KMS-11 (cell line): ENCODE measurements at regions not wholly inside any gene's neighbourhood (a gene's known extent, or its start where the extent isn't known, plus 50 kb on each side); places are given as distances from the start of the nearest gene placed in this dataset.

Experiments
- H2AFZ ChIP-seq: fragments of 200-600 bp; sonication (generic); 2 replicates; pipeline ENCODE4 v1.6.1; 2016; ENCODE audit warnings: antibody characterized with exemption, mixed run types, low read depth
- H3K27ac ChIP-seq: fragments of 200-600 bp; sonication (generic); 2 replicates; pipeline ENCODE4 v1.6.1; 2016; ENCODE audit warnings: mild to moderate bottlenecking, mixed run types
- H3K27me3 ChIP-seq: fragments of 200-600 bp; sonication (generic); 2 replicates; pipeline ENCODE4 v1.6.1; 2017; ENCODE audit warnings: mild to moderate bottlenecking, low read depth, mixed run types, moderate library complexity; ENCODE audit not compliant: insufficient read depth
- H3K36me3 ChIP-seq: fragments of 200-600 bp; sonication (generic); 2 replicates; pipeline ENCODE4 v1.6.1; 2017; ENCODE audit warnings: mild to moderate bottlenecking, mixed run types; ENCODE audit not compliant: insufficient read depth
- H3K4me1 ChIP-seq: fragments of 200-600 bp; sonication (generic); 2 replicates; pipeline ENCODE4 v1.6.1; 2016; ENCODE audit warnings: mild to moderate bottlenecking, low read depth, mixed run types; ENCODE audit not compliant: poor library complexity, severe bottlenecking
- H3K4me2 ChIP-seq: fragments of 200-600 bp; sonication (generic); 2 replicates; pipeline ENCODE4 v1.7.0; 2016; ENCODE audit warnings: mild to moderate bottlenecking, mixed run types
- H3K4me3 ChIP-seq: fragments of 200-600 bp; sonication (generic); IDR thresholded peaks from 2 replicates; pipeline ENCODE4 v1.6.1; 2017; ENCODE audit warnings: low read depth, low read length, mixed read lengths; ENCODE audit not compliant: insufficient read depth
- H3K79me2 ChIP-seq: fragments of 200-600 bp; sonication (generic); 2 replicates; pipeline ENCODE4 v1.6.1; 2016; ENCODE audit warnings: low read depth, mixed run types; ENCODE audit not compliant: insufficient read depth
- H3K9ac ChIP-seq: fragments of 200-600 bp; sonication (generic); 2 replicates; pipeline ENCODE4 v1.6.1; 2016; ENCODE audit warnings: mild to moderate bottlenecking, mixed run types
- H4K20me1 ChIP-seq: fragments of 200-600 bp; sonication (generic); 2 replicates; pipeline ENCODE4 v1.6.1; 2016; ENCODE audit warnings: mild to moderate bottlenecking, mixed run types; ENCODE audit not compliant: insufficient read depth
- CTCF ChIP-seq: fragments of 200-600 bp; sonication (generic); conservative IDR thresholded peaks from 2 replicates; pipeline ENCODE4 v1.6.1; 2017; ENCODE audit warnings: low read depth, mild to moderate bottlenecking, antibody characterized with exemption, low read length, moderate library complexity, mixed read lengths

- Histone ChIP-seq H3K79me2 (no peaks in the 10 kb centered on the region), H4K20me1 (no peaks in the 10 kb centered on the region), H2AFZ (no peak overlapping the region), H3K4me2 (no peak overlapping the region), H3K27ac (no peak overlapping the region), H3K36me3 (no peaks in the 10 kb centered on the region), H3K4me3 (no peak overlapping the region), H3K27me3 (no peaks in the 10 kb centered on the region), H3K4me1 (no peaks in the 10 kb centered on the region), H3K9ac (no peak overlapping the region)
- no peak for TF ChIP-seq CTCF
Measured at GRCh38 chr14:25750436-25750835, 700.5 kb upstream of the STXBP6 start.
